ENCODE measurements at regions not wholly inside any gene's neighbourhood (a gene's known extent, or its start where the extent isn't known, plus 50 kb on each side); places are given as distances from the start of the nearest gene placed in this dataset.

DNA sequence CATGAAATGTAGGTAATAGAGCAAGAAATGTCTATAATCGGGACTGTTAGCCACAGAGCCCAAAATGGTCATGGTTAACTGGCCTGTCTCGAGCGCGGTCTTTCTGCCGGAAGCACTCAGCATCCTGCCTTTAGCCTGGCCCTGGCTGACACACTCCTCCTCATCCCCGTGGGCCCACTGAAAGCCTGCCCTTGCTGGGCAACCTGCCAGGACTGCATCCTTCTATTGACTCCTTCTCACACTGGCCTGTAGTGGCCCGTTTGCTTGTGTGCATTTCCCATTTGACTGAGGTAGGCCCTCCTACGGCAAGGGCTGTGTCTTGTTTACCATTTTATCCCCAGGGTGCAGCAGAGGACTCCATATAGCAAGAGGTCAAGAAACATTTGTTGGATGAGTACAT, 215.7 kb downstream of the ATPSCKMT start:
- TF ChIP-seq, protein P1, sequence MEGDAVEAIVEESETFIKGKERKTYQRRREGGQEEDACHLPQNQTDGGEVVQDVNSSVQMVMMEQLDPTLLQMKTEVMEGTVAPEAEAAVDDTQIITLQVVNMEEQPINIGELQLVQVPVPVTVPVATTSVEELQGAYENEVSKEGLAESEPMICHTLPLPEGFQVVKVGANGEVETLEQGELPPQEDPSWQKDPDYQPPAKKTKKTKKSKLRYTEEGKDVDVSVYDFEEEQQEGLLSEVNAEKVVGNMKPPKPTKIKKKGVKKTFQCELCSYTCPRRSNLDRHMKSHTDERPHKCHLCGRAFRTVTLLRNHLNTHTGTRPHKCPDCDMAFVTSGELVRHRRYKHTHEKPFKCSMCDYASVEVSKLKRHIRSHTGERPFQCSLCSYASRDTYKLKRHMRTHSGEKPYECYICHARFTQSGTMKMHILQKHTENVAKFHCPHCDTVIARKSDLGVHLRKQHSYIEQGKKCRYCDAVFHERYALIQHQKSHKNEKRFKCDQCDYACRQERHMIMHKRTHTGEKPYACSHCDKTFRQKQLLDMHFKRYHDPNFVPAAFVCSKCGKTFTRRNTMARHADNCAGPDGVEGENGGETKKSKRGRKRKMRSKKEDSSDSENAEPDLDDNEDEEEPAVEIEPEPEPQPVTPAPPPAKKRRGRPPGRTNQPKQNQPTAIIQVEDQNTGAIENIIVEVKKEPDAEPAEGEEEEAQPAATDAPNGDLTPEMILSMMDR (IDR thresholded peaks at IDR 0.05): no peak
- TF ChIP-seq EZH2phosphoT487 (IDR thresholded peaks at IDR 0.05) (no peak), EZH2 (IDR thresholded peaks at IDR 0.05) (no peak)

All from neural progenitor cell (in vitro differentiated cells).